ENCODE measurements at regions not wholly inside any gene's neighbourhood (a gene's known extent, or its start where the extent isn't known, plus 50 kb on each side); places are given as distances from the start of the nearest gene placed in this dataset.

- peaks cover 18% of the 10 kb centered on the region for H3K27me3 Mint-ChIP-seq (ENCODE audit: low read depth, unreplicated experiment)
- no peaks in the 10 kb centered on the region for H3K36me3 Mint-ChIP-seq (ENCODE audit: low read depth, unreplicated experiment)
- Histone ChIP-seq H3K36me3 (ENCODE audit: insufficient read depth, low read length) (no peaks in the 10 kb centered on the region), H3K27ac (ENCODE audit: low read depth, low read length) (no peak overlapping the region), H3K4me1 (ENCODE audit: insufficient read depth, low read length) (peaks cover 22% of the 10 kb centered on the region), H3K9me3 (ENCODE audit: insufficient read depth, low read depth, low read length) (no peaks in the 10 kb centered on the region), H3K27me3 (ENCODE audit: insufficient read depth, low read length) (no peaks in the 10 kb centered on the region), H4K20me1 (ENCODE audit: insufficient read depth, low read length) (no peaks in the 10 kb centered on the region), H3K79me2 (ENCODE audit: insufficient read depth, low read length) (no peaks in the 10 kb centered on the region), H3K4me2 (ENCODE audit: low read length) (no peak overlapping the region), H3K4me3 (ENCODE audit: insufficient read depth, low read depth, low read length) (no peak overlapping the region), H2AFZ (ENCODE audit: low read depth, low read length) (no peak overlapping the region), H3K9ac (ENCODE audit: low read length) (no peak overlapping the region)
- no peak for DNase-seq (ENCODE audit: low read depth)
- H3K9me3 Mint-ChIP-seq (ENCODE audit: unreplicated experiment) = no peaks in the 10 kb centered on the region
- peaks cover 11% of the 10 kb centered on the region for H3K4me1 Mint-ChIP-seq (ENCODE audit: low read depth, unreplicated experiment)
- no peak for FAIRE-seq
- no peak for TF ChIP-seq CTCF (IDR thresholded peaks at IDR 0.05; ENCODE audit: insufficient read depth, low read depth, low read length)
- no peak for TF ChIP-seq EZH2 (IDR thresholded peaks at IDR 0.05; ENCODE audit: insufficient read depth, low read length)
- H3K4me3 Mint-ChIP-seq (ENCODE audit: unreplicated experiment) = no peak overlapping the region
- no peak overlapping the region for H3K27ac Mint-ChIP-seq (ENCODE audit: unreplicated experiment)
Measured at GRCh38 chr15:100761290-100761935, 118.2 kb upstream of the ALDH1A3 start.

GRCh38 chr15:100762289-100762688, 117.3 kb upstream of the ALDH1A3 start:
- H3K79me2 ChIP-seq (ENCODE audit: insufficient read depth, low read length) = no peaks in the 10 kb centered on the region
- H3K27me3 ChIP-seq (ENCODE audit: insufficient read depth, low read length) = no peaks in the 10 kb centered on the region
- H3K27me3 Mint-ChIP-seq (ENCODE audit: low read depth, unreplicated experiment) = peaks cover 21% of the 10 kb centered on the region
- H3K9ac ChIP-seq (ENCODE audit: low read length) = no peak overlapping the region
- TF ChIP-seq CTCF (IDR thresholded peaks at IDR 0.05; ENCODE audit: insufficient read depth, low read depth, low read length) (no peak), EZH2 (IDR thresholded peaks at IDR 0.05; ENCODE audit: insufficient read depth, low read length) (no peak)
- H4K20me1 ChIP-seq (ENCODE audit: insufficient read depth, low read length) = no peaks in the 10 kb centered on the region
- no peaks in the 10 kb centered on the region for H3K36me3 ChIP-seq (ENCODE audit: insufficient read depth, low read length)
- no peak overlapping the region for H3K4me3 ChIP-seq (ENCODE audit: insufficient read depth, low read depth, low read length)
- peaks cover 11% of the 10 kb centered on the region for H3K4me1 Mint-ChIP-seq (ENCODE audit: low read depth, unreplicated experiment)
- FAIRE-seq (no peak), DNase-seq (ENCODE audit: low read depth) (no peak)
- H2AFZ ChIP-seq (ENCODE audit: low read depth, low read length) = no peak overlapping the region
- H3K27ac ChIP-seq (ENCODE audit: low read depth, low read length) = no peak overlapping the region
- no peaks in the 10 kb centered on the region for H3K9me3 ChIP-seq (ENCODE audit: insufficient read depth, low read depth, low read length)
- no peak overlapping the region for H3K4me3 Mint-ChIP-seq (ENCODE audit: unreplicated experiment)
- H3K4me1 ChIP-seq (ENCODE audit: insufficient read depth, low read length) = peaks cover 22% of the 10 kb centered on the region
- no peak overlapping the region for H3K4me2 ChIP-seq (ENCODE audit: low read length)
- no peak overlapping the region for H3K27ac Mint-ChIP-seq (ENCODE audit: unreplicated experiment)
- H3K9me3 Mint-ChIP-seq (ENCODE audit: unreplicated experiment) = no peaks in the 10 kb centered on the region
- no peaks in the 10 kb centered on the region for H3K36me3 Mint-ChIP-seq (ENCODE audit: low read depth, unreplicated experiment)
